HG03342 (cell line): ENCODE measurements at regions not wholly inside any gene's neighbourhood (a gene's known extent, or its start where the extent isn't known, plus 50 kb on each side); places are given as distances from the start of the nearest gene placed in this dataset.
"Not testable (repeated sequence)": the region's sequence is repeated elsewhere in the genome, so short reads cannot be mapped to it uniquely, and the experiment has no call there.

Experiments used
- ATAC-seq: cut with Tn5 transposase; IDR thresholded peaks from one replicate; pipeline ENCODE4 v1.9.1; 2021; ENCODE audit warnings: mild to moderate bottlenecking, moderate library complexity; ENCODE audit not compliant: unreplicated experiment

DNA sequence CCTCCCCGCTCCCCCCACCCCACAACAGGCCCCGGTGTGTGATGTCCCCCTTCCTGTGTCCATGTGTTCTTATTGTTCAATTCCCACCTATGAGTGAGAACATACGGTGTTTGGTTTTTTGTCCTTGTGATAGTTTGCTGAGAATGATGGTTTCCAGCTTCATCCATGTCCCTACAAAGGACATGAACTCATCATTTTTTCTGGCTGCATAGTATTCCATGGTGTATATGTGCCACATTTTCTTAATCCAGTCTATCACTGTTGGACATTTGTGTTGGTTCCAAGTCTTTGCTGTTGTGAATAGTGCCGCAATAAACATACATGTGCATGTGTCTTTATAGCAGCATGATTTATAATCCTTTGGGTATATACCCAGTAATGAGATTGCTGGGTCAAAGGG, 104.3 kb downstream of the MTPN start:
- ATAC-seq = not testable (repeated sequence)

DNA sequence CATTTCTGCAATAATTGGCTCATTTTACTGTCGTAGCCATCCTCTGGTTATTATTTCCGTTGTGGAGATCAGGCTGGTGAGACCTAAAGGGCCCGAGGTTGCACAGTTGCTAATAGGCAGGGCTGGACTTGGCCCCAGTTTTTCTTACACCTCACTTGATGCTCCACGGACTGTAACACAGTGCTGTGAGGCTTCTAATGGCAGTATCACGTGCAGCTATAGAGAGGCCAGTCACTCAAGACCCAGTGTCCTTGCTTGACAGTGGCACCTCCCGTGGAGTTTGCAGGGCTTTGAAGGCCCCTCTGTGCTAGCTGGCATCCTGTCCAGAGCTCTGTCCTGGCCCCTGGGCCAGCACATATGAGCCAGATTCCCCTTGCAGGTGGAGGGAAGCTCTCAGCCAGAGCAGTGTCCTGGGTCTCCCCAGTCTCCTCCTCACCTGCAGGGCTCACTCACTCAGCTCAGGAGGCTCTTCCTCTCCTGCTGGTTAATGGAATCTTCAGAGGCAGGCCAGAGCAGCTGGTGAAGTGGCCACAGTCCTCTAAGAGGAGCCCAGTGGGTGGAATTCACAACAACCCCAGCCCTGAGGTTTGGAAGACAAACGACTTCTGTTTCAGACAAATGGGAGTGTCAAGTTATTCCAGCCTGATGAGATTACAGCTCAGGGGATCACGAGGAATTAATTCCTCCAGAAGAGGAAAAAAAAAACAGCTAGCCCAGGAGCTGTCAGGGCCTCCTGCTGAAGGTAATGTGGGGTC, 114.2 kb upstream of the FAM180A start:
- no peak for ATAC-seq

DNA sequence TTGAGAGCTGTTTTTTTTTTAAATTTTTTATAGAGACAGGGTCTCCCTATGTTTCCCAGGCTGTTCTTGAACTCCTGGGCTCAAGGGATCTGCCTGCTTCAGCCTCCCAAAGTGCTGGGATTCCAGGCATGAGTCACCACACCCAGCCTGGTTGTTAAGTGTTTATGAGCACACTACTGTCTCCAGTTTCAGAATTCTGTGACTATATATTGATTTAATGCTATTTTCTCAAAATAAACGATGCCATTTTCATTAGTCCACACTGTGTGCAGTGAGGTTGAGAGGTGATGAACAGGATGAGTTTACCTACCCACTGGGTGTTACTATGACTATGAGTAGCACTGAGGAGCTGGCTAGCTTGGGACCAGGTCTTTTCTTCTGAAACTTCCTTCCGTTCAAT, 110.9 kb upstream of the FAM180A start:
- ATAC-seq = no peak

- ATAC-seq = no peak
Observed at GRCh38 chr7:135858851-135859250, 110.2 kb upstream of the FAM180A start.

GRCh38 chr7:135858379-135858778, 109.8 kb upstream of the FAM180A start:
- ATAC-seq = no peak

DNA sequence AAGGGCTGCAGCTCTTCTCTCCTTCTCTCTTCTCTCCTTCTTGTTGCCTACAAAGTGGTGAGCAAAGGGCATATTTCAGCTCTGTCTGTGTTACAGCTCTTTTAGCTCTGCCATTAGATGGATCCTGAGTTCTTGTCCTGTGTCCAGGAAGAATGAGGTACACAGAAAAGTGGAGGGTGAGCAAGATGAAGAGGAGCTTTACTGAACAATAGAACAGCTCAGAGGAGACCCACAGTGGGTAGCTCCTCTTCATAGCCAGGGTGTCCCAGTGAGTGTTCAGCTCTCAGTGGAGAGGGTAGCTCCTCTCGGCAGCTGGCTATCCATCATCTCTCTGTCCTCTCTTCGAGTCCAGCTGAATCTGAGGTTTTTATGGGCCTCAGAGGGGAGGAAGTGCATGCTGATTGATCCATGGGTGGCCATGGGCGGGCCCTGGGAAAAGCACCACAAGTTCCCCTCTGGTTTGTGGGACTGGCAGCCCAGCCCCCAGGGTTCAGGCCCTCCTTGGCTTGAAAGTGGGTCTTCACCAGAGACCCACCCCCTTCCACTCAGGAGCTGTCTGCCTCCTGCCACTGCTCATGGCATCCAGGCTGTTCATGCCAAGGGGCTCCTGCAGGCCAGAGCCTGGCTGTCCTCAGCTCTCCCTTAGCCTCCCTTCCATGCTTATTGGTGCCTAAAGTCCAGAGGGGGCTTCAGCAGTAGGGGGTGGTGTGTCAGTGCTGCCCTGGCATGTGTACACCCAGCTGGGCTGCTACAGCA, 109.1 kb upstream of the FAM180A start:
- no peak for ATAC-seq

DNA sequence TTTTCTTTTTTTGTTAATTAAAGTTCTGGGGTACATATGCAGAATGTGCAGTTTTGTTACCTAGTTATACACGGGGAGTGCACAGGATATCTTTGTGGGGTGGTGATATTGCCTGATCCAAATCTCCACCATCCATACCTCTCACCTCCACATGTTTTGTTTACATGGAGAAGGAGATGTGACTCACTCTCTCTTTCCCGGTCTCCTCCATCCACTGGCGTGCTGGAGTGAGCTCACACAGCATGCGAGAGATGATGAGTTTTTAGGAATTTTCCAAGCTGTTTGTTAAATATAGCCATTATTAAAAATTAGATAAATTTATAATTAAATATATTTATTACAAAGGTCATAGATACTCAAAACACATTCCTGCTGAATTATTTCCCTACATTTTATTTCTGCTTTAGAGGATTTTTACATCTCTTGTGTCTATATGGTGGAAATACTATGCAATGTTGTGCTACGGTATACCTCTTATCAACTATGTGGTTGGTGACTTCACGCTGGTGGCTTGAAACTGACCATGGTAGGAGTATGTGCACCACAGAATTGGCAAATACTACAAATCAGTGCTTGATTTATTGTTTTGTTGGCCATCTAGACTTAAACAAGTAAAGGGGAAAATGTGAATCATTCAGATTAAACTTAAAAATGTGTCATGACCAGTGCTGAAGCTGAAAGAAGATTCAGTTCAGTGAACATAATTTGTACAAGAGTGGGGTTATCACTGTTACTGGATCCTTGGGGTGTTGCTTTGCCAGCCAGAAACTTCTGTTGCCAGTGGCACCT, 107.9 kb upstream of the FAM180A start:
- no peak for ATAC-seq

- ATAC-seq = no peak
Observed at GRCh38 chr7:135855846-135856245, 107.2 kb upstream of the FAM180A start.

DNA sequence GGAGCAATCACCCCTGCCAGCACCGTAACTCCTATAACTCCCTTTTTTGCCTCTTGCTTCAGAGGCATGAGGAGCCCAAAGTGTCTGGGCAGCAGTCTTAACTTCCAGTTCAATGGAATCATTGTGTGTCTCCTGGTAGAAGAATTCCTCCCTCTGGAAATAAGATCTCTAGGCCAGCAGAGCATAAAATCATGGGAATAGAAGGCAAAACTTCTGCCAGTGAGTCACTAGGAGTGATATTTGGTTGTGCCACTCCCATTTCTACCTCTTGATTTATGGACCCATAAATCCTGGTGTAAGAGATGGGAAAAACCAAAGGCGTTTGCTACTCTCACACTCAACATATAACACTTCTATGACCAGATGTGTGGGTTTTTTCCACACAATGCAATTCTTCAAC, 104.9 kb upstream of the FAM180A start:
- ATAC-seq = no peak

GRCh38 chr7:135853008-135853407, 104.4 kb upstream of the FAM180A start:
- ATAC-seq = no peak

DNA sequence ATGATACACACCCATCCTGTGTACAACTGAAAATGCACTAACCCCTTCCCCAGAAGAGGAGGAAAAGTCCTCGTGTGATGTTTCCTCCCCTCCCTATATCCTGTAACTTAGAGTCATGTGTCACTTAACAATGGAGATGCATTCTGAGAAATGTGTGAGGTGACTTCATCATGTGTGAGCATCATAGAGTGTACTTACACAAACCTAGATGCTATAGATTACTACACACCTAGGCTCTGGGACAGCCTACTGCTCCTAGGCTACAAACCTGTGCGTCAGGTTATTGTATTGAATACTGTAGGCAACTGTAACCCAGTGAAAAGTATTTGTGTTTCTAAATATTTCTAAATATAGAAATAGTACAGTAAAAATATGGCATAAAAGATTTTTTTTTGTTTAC, 98.6 kb upstream of the FAM180A start:
- ATAC-seq = no peak

GRCh38 chr7:135846339-135846738, 97.7 kb upstream of the FAM180A start:
- ATAC-seq = no peak

GRCh38 chr7:135845415-135846075, 96.9 kb upstream of the FAM180A start:
- no peak for ATAC-seq

- no peak for ATAC-seq
Observed at GRCh38 chr7:135844903-135845302, 96.3 kb upstream of the FAM180A start.

- ATAC-seq = peak; percentile 90
Observed at GRCh38 chr7:135843214-135843613, 94.6 kb upstream of the FAM180A start.

DNA sequence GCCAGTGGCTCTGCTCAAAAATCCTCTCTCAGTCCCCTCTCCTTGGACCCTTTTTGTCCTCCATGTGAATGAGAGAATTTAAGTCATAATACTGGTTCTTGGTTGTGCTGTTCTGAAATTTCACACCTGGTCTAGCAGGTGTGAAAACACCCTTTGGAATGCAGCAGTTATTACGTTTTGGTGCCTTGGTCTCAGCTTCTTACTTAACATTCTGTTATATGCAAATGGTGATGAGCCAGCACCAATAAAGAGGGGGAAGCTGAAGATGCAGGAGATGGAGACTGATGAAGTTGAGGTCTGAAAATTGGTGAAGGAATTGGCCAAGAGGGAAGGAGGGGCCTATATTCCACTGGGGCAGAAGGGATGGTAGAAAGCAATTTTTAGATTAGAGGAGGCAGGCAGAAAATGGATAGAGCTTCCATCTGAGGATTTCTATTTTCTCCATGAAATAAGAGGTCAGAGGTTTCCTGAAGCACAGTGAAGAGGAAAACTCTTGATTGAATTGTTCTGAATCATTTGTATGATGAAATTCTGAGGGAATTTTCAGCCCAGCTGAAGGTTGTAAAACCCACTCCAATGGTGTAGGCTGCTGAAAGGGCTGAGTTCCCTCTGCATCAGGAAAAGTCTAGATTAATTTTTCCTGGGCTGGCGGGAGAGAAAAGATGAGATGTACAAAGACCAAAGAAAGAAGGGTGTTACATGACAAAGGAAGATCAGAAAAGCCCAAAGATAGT, 94.0 kb upstream of the FAM180A start:
- peak; percentile 2 for ATAC-seq

GRCh38 chr7:135840591-135840990, 92.0 kb upstream of the FAM180A start:
- ATAC-seq = no peak

DNA sequence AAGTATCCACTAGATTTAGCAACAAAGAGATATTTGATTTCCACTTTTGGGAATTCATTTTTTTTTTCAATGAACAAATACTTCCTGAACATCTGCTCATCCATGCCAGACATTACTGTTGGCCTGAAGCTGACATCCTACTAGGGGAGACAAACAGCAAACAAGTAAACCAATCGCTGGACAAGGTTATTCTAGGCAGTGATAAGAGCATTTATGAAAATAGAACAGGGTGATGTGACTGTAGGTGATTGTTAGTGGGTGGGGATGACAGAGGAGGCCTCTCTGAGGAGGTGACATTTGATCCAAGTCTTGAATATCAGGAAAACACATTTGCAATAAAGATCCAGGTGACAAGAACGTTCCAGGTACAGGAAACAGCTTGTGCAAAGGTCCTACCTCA, 89.1 kb upstream of the FAM180A start:
- ATAC-seq = no peak

- no peak for ATAC-seq
Observed at GRCh38 chr7:135834266-135834665, 85.7 kb upstream of the FAM180A start.

GRCh38 chr7:135833642-135834041, 85.0 kb upstream of the FAM180A start:
- ATAC-seq = no peak
